BJ (cell line): ENCODE measurements at regions not wholly inside any gene's neighbourhood (a gene's known extent, or its start where the extent isn't known, plus 50 kb on each side); places are given as distances from the start of the nearest gene placed in this dataset.

ENCODE experiments used
- CTCF ChIA-PET: fragments of 350-600 bp; formaldehyde crosslinking; extraction: SDS; loops from one replicate; lab custom pipeline; 2021; ENCODE audit warnings: antibody characterized with exemption, inconsistent platforms; lab: Yijun Ruan, JAX
- POLR2A ChIA-PET: fragments of 300-600 bp; sonication (Branson Sonifier 250); formaldehyde crosslinking; extraction: SDS; loops from one replicate; lab custom pipeline; 2021; ENCODE audit warnings: antibody characterized with exemption; lab: Charles Lee
- DNase-seq: peaks from one replicate; pipeline ENCODE4 v3.0.0-alpha.2; 2011; ENCODE audit warnings: low read depth
- H3K27me3 ChIP-seq: 2 replicates; pipeline ENCODE4 v1.6.0; 2011; ENCODE audit warnings: low read length; ENCODE audit not compliant: control insufficient read depth, insufficient read depth
- H3K36me3 ChIP-seq: 2 replicates; pipeline ENCODE4 v1.5.1; 2011; ENCODE audit warnings: low read length; ENCODE audit not compliant: control insufficient read depth, insufficient read depth
- H3K4me3 ChIP-seq: 2 replicates; pipeline ENCODE4 v1.5.1; 2011; ENCODE audit warnings: low read depth, mild to moderate bottlenecking, control low read depth, low read length
- CTCF ChIP-seq: IDR thresholded peaks from 2 replicates; pipeline ENCODE4 v1.5.1; 2011; ENCODE audit warnings: low read depth, mild to moderate bottlenecking, control low read depth, inconsistent platforms, low read length, moderate library complexity; ENCODE audit not compliant: insufficient read depth

- POLR2A ChIA-PET: no interaction called here
Observed at GRCh38 chr18:14031053-14031452, 101.2 kb downstream of the ZNF519 start.

GRCh38 chr18:14029512-14029911, 102.7 kb downstream of the ZNF519 start:
- no peak for TF ChIP-seq CTCF
- POLR2A ChIA-PET: no interaction called here

More at GRCh38 chr18:14031053-14031452, 101.2 kb downstream of the ZNF519 start:
- CTCF ChIA-PET: no interaction called here
- Histone ChIP-seq H3K27me3 (no peaks in the 10 kb centered on the region), H3K4me3 (no peak overlapping the region), H3K36me3 (no peaks in the 10 kb centered on the region)
- no peak for TF ChIP-seq CTCF
- no peak for DNase-seq

GRCh38 chr18:14026199-14026598, 106.0 kb downstream of the ZNF519 start:
- Histone ChIP-seq H3K4me3 (no peak overlapping the region), H3K27me3 (no peaks in the 10 kb centered on the region), H3K36me3 (no peaks in the 10 kb centered on the region)
- ChIA-PET POLR2A (no interaction called here), CTCF (no interaction called here)
- no peak for DNase-seq
- no peak for TF ChIP-seq CTCF

More at GRCh38 chr18:14029512-14029911, 102.7 kb downstream of the ZNF519 start:
- CTCF ChIA-PET: no interaction called here
- no peak overlapping the region for H3K4me3 ChIP-seq
- H3K27me3 ChIP-seq: no peaks in the 10 kb centered on the region
- H3K36me3 ChIP-seq: no peaks in the 10 kb centered on the region
- DNase-seq: no peak

GRCh38 chr18:14025306-14025940, 106.8 kb downstream of the ZNF519 start:
- no peak for TF ChIP-seq CTCF
- no peak for DNase-seq
- Histone ChIP-seq H3K36me3 (no peaks in the 10 kb centered on the region), H3K4me3 (no peak overlapping the region), H3K27me3 (no peaks in the 10 kb centered on the region)
- ChIA-PET CTCF (no interaction called here), POLR2A (no interaction called here)

GRCh38 chr18:14015416-14015815, 100.1 kb upstream of the MC2R start:
- ChIA-PET POLR2A (no interaction called here), CTCF (interaction anchor here (0.5 kb wide), 1 partner anchor 1372 kb away, joined by 3 read pairs; no protein-coding TSS in a partner anchor)
- TF ChIP-seq CTCF: no peak
- DNase-seq: no peak
- Histone ChIP-seq H3K27me3 (no peaks in the 10 kb centered on the region), H3K4me3 (no peak overlapping the region), H3K36me3 (no peaks in the 10 kb centered on the region)
